ENCODE measurements at regions not wholly inside any gene's neighbourhood (a gene's known extent, or its start where the extent isn't known, plus 50 kb on each side); places are given as distances from the start of the nearest gene placed in this dataset.

GRCh38 chr5:3394891-3395599 lies 200.6 kb upstream of the IRX1 start:
- intact Hi-C loops (cut with micrococcal nuclease) = no loop called here

- intact Hi-C loops (cut with micrococcal nuclease) = no loop called here
Measured at GRCh38 chr5:3393920-3394597, 201.6 kb upstream of the IRX1 start.

- intact Hi-C loops (cut with micrococcal nuclease) = no loop called here
Measured at GRCh38 chr5:3393122-3393919, 202.3 kb upstream of the IRX1 start.

DNA sequence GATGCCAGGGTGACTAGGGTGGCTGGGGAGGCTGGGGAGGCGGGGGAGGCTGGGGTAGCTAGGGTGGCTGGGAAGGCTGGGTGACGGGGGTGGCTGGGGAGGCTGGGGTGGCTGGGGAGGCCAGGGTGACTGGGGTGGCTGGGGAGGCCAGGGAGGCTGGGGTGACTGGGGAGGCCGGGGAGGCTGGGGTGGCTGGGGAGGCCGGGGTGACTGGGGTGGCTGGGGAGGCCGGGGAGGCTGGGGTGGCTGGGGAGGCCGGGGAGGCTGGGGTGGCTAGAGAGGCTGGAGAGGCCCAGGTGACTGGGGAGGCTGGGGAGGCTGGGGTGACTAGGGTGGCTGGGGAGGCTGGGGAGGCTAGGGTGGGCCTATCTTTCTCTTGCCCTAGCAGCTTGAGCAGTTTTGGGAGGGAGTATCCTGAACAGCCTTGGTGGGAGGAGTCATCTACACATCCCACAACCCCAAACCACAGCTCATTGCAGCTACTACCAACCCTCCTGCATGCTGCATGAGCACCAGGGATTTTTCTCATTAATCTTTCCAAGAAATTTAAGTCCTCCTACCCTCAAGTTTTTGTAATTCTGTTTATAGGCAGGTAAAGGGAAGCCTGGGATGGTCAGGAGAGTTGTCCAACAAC lies 203.2 kb upstream of the IRX1 start:
- intact Hi-C loops (cut with micrococcal nuclease) = no loop called here

GRCh38 chr5:3391210-3391609 lies 204.4 kb upstream of the IRX1 start:
- intact Hi-C loops (cut with micrococcal nuclease) = no loop called here

- intact Hi-C loops (cut with micrococcal nuclease) = no loop called here
Measured at GRCh38 chr5:3389471-3390026, 206.1 kb upstream of the IRX1 start.

DNA sequence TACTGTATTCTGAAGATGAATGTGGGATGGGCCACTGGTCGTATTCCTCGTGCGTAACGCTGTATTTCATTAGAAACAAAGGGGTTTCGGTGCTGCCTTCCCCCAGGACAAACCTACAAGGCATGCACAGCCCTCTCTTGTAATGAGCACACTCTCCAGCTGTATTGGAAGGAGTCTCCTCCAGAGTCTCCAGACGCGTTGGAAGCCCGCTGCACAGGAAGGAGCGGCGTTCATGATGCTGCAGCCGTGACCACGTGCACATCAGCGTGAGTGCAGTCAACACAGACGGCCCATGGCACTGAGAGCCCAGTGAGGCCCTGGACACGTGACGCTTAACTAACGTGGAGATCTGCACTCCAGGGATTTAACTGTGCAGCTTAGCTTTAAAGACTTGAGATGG lies 209.0 kb upstream of the IRX1 start:
- intact Hi-C loops (cut with micrococcal nuclease) = no loop called here

DNA sequence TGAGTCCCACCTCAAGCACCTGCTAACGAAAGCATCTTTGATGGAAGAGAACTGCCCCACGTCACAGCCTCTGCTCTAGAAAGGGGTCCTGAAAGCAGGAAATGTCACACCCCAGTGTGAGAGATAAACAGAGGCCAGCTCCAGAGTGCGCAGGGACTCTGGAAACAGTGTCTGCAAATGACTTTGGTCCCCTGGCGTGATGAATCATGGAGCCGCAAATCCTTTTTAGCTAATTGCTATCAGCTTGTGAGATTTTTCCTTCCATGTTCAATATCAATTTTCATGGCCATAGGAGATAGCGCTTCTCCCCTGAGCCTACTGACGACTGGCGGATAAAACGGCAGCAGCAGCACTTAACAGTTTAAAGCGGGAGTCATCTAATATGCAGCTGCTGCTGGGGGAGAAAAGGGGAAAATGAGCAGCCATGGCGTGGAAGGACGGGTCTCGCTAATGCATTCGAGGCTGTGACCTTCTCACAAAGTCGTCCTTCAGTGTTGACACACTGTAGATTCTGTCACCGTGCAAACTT lies 209.6 kb upstream of the IRX1 start:
- intact Hi-C loops (cut with micrococcal nuclease) = no loop called here

- intact Hi-C loops (cut with micrococcal nuclease) = no loop called here
Measured at GRCh38 chr5:3384531-3384930, 211.1 kb upstream of the IRX1 start.

GRCh38 chr5:3382782-3383181 lies 212.8 kb upstream of the IRX1 start:
- intact Hi-C loops (cut with micrococcal nuclease) = no loop called here

GRCh38 chr5:3382151-3382550 lies 213.5 kb upstream of the IRX1 start:
- intact Hi-C loops (cut with micrococcal nuclease) = no loop called here

DNA sequence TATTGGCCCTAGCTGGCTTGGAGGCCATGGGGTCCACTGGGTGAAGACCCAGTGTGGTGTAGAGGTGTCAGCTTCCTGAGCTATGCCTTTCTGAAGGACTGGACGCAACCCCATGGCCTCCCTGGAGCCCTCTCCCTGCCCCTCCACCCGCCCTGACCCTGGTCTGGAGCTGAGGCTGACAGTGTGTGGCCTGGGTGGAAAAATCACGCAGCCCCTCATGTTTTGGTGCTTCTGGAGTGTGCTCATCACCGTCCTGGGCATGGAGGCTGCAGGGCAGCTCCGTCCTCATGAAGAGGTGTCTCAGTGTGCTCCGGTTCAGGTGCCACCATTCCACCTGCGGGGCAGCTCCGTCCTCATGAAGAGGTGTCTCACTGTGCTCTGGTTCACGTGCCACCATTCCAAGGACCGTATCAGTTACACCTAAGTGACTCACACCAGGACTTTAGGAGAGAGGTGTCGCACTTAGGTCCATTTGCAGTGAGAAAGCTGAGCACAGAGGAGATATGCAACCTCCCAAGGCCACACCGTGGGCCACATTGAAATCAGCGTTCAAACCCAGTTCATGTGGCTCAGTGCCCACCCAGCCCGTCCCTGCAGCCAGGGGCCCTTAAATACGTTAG lies 214.3 kb upstream of the IRX1 start:
- intact Hi-C loops (cut with micrococcal nuclease) = no loop called here

DNA sequence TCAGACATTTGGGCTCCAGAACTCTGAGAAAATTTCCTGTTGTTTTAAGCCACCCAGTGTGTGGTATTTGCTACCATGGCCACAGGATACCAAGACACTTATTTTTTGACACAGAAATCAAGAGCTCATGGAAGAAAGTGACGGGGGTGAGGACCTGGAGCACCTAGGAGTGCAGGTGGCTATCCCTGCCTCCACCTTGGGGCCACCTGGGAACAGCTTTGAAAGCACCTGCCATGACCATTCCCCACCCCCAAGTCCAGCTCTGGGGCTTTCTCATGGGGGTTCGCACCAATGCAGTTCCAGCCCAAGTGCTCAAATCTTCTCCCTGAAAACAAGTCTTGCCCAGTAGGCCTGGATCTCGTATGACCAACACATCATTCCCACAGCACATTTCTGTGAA lies 214.9 kb upstream of the IRX1 start:
- intact Hi-C loops (cut with micrococcal nuclease) = no loop called here

DNA sequence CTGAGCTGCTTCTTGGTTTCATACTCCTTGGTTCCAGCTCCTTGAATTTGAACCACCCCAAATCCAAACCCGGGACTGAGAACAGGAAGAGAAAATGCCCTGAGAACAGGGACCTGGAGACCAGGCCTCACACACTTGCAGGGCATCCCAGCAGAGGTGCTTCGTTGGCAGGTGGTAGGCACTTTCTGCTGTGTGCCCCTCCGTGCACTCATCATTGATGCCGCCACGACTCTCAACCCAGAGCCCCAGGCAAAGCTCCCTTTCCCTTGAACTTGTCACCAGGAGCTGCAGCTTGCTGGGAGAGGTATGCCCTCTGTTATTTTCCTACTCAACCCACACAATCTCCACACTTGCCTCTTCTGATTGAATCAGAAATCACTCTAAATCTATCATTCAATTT lies 217.8 kb upstream of the IRX1 start:
- intact Hi-C loops (cut with micrococcal nuclease) = no loop called here

DNA sequence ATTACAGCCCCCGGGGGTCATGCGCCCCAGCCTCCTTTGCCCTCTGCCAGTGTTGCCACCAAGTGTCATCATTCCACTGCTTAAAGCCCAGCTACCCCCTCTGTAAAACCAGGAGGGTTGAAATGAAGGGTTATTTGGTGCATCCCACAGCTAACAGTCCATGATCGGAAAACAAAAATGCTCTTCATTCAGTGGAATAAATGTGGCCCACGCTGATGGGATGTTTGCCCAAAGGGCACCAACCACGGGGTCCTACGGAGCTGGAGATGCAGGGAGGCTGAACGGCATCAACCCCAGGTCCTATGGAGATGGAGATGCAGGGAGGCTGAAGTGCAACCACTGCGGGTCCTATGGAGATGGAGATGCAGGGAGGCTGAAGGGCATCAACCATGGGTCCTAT lies 218.5 kb upstream of the IRX1 start:
- intact Hi-C loops (cut with micrococcal nuclease) = no loop called here

- intact Hi-C loops (cut with micrococcal nuclease) = no loop called here
Measured at GRCh38 chr5:3376611-3377010, 219.0 kb upstream of the IRX1 start.

DNA sequence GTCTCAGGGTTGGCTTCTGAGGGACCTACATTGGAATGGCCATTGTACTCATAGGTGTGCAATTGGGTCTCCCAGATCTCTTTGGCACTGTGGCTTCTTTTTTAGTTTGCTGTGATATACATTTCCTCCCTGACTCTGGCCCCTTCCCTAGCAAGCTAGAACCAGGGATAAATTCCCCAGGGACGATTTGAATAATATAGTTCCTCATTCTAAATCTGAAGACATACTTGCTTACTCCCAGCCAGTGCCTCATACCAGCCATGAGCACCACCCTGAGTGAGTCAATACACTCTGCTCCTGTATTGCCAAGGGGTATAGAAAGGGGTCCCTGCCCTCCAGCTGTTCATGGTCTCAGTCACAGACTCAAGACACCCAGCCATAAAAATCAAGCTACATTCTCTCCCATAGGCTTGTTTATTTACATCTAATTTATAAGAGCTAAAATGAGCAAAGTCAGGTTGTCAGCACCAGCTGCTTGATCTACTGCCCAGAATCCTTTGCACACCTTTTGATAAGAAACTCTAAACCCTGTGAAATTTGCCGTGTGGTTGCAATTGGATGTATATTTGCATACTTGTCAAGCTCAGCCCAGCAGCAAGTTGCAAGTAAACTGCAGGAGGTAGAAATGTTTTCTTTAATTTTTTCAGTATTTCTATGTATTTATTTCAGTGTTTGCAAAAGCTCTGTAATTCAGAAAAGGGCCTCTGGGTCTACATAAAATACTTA lies 219.9 kb upstream of the IRX1 start:
- intact Hi-C loops (cut with micrococcal nuclease) = no loop called here

DNA sequence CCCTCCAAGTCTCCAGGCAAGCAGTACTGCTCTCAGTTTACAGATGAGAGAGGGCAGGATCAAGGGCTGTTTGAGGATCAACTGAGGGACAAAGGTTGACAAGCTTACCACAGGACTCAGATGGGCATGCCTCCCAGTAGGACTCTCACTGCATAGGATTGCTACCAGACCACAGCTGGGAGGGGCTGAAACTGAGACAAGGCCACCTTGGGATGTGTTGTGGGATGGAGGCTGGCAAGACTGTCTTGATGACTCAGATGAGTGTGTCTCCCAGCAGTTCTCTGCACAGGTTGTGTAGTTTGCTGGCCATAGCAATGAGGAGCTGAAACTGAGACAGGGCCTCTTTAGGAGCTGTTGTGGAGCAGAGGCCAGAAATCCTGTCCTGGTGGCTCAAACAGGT lies 222.2 kb upstream of the IRX1 start:
- intact Hi-C loops (cut with micrococcal nuclease) = no loop called here

- intact Hi-C loops (cut with micrococcal nuclease) = no loop called here
Measured at GRCh38 chr5:3372289-3372688, 223.3 kb upstream of the IRX1 start.

DNA sequence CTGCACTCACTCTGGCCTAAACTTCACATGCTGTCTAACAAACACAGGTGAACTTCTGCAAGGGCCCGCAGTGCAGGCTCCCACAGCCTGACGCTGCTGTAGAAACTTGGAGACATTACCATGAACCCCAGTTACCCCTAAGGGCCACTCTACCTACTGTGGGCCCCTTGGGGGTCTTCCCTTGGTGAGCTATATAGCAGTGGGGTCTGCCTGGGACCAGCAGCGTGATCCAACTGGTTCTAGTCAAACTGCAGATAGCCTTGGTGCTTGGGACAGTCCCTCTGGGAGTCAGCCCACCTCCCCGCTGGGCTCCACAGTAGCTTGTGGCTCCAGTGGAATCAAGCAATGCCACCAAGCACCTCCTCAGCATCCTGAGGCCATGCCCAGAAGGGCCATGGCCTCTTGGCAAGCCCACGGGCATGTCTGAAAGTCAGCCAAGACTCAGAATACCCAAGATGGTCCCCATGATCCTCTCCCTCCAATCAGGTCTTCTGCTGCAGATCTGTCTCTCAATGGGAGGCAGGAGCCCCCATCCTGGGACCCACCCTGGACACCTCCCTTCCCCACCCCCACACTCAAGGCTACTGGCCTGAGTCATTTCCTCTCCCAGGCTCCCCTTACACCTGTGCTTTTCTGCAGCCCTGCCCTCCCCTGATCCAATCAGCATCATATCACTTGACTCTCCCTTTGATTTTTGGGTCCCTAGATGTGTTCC lies 230.0 kb upstream of the IRX1 start:
- intact Hi-C loops (cut with micrococcal nuclease) = no loop called here

Data from T-helper 2 cell treated with Interferon-gamma antibody and Interleukin-4, amounts not matched to agents 100 ng/mL and 5 ng/mL, for 36 hours (primary cell).